Ectodermal cell (in vitro differentiated cells): ENCODE measurements at regions not wholly inside any gene's neighbourhood (a gene's known extent, or its start where the extent isn't known, plus 50 kb on each side); places are given as distances from the start of the nearest gene placed in this dataset.
"Not testable (repeated sequence)": the region's sequence is repeated elsewhere in the genome, so short reads cannot be mapped to it uniquely, and the experiment has no call there.

Experiments used
- H3K27ac ChIP-seq: 2 replicates; pipeline ENCODE4 v1.7.0; 2013; ENCODE audit warnings: mild to moderate bottlenecking, low read depth, low read length; ENCODE audit not compliant: insufficient read depth, poor library complexity, severe bottlenecking
- H3K27me3 ChIP-seq: 2 replicates; pipeline ENCODE4 v1.7.0; 2013; ENCODE audit warnings: mild to moderate bottlenecking, low read length; ENCODE audit not compliant: insufficient read depth, control insufficient read depth, poor library complexity, severe bottlenecking
- H3K36me3 ChIP-seq: one replicate; pipeline ENCODE4 v1.7.0; 2013; ENCODE audit warnings: low read length; ENCODE audit not compliant: control insufficient read depth, insufficient read depth
- H3K4me1 ChIP-seq: one replicate; pipeline ENCODE4 v1.7.0; 2013; ENCODE audit warnings: low read length; ENCODE audit not compliant: control insufficient read depth, insufficient read depth
- H3K4me3 ChIP-seq: 2 replicates; pipeline ENCODE4 v1.7.0; 2013; ENCODE audit warnings: low read depth, low read length, control low read depth; ENCODE audit not compliant: insufficient read depth
- H3K9me3 ChIP-seq: 2 replicates; pipeline ENCODE4 v1.7.0; 2013; ENCODE audit warnings: mild to moderate bottlenecking, low read length, moderate library complexity; ENCODE audit not compliant: control insufficient read depth
- WGBS, 2 experiments: methylation state at CpG; one replicate each; pipeline ENCODE4 v1.1.7; 2013; ENCODE audit warnings: missing lambda C conversion rate in 2 of 2; 5-methylcytosine and 5-hydroxymethylcytosine counted together

- no peak overlapping the region for H3K27ac ChIP-seq
- WGBS, 2 experiments: 95 to 100% methylated on average over 1 of the region's 1 CpG
- no peaks in the 10 kb centered on the region for H3K9me3 ChIP-seq
- H3K4me1 ChIP-seq: no peaks in the 10 kb centered on the region
- no peaks in the 10 kb centered on the region for H3K36me3 ChIP-seq
- no peaks in the 10 kb centered on the region for H3K27me3 ChIP-seq
- H3K4me3 ChIP-seq: no peak overlapping the region
These were observed 340.2 kb upstream of the DKK2 start for GRCh38 chr4:107376293-107376692.

- no peak overlapping the region for H3K27ac ChIP-seq
- no peaks in the 10 kb centered on the region for H3K9me3 ChIP-seq
These were observed 330.8 kb upstream of the DKK2 start for GRCh38 chr4:107366900-107367299.

GRCh38 chr4:107366016-107366735, 330.1 kb upstream of the DKK2 start:
- Histone ChIP-seq H3K27me3 (no peaks in the 10 kb centered on the region), H3K36me3 (no peaks in the 10 kb centered on the region), H3K4me1 (peaks cover 19% of the 10 kb centered on the region), H3K27ac (peak overlapping the region; percentile 53), H3K9me3 (no peaks in the 10 kb centered on the region), H3K4me3 (no peak overlapping the region)
- 70 to 71% methylated on average over 4 to 5 of the region's 5 CpGs for WGBS, 2 experiments

More at GRCh38 chr4:107366900-107367299, 330.8 kb upstream of the DKK2 start:
- Histone ChIP-seq H3K27me3 (no peaks in the 10 kb centered on the region), H3K4me3 (no peak overlapping the region), H3K36me3 (no peaks in the 10 kb centered on the region), H3K4me1 (peaks cover 19% of the 10 kb centered on the region)

- H3K36me3 ChIP-seq: no peaks in the 10 kb centered on the region
- no peaks in the 10 kb centered on the region for H3K9me3 ChIP-seq
- H3K27ac ChIP-seq: no peak overlapping the region
- H3K4me1 ChIP-seq: peaks cover 19% of the 10 kb centered on the region
- H3K27me3 ChIP-seq: no peaks in the 10 kb centered on the region
- no peak overlapping the region for H3K4me3 ChIP-seq
- 68 to 70% methylated on average over 2 of the region's 2 CpGs for WGBS, 2 experiments
These were observed 327.0 kb upstream of the DKK2 start for GRCh38 chr4:107363125-107363524.

GRCh38 chr4:107359208-107359607, 323.1 kb upstream of the DKK2 start:
- H3K27me3 ChIP-seq: no peaks in the 10 kb centered on the region
- no peaks in the 10 kb centered on the region for H3K36me3 ChIP-seq
- no peaks in the 10 kb centered on the region for H3K4me1 ChIP-seq
- no peak overlapping the region for H3K4me3 ChIP-seq
- 92% methylated on average over 1 of the region's 1 CpG for WGBS, 2 experiments
- no peaks in the 10 kb centered on the region for H3K9me3 ChIP-seq
- H3K27ac ChIP-seq: no peak overlapping the region

GRCh38 chr4:107354304-107354703, 318.2 kb upstream of the DKK2 start:
- H3K27ac ChIP-seq, H3K4me3 ChIP-seq, H3K4me1 ChIP-seq, H3K36me3 ChIP-seq, H3K27me3 ChIP-seq, H3K9me3 ChIP-seq: not testable (repeated sequence)
- 74 to 75% methylated on average over 11 of the region's 11 CpGs for WGBS, 2 experiments

- Histone ChIP-seq H3K4me3 (no peak overlapping the region), H3K27me3 (no peaks in the 10 kb centered on the region), H3K4me1 (peaks cover 12% of the 10 kb centered on the region), H3K9me3 (no peaks in the 10 kb centered on the region), H3K27ac (no peak overlapping the region), H3K36me3 (no peaks in the 10 kb centered on the region)
These were observed 315.1 kb upstream of the DKK2 start for GRCh38 chr4:107351196-107351595.

GRCh38 chr4:107349732-107350131, 313.6 kb upstream of the DKK2 start:
- Histone ChIP-seq H3K27ac (no peak overlapping the region), H3K27me3 (no peaks in the 10 kb centered on the region), H3K9me3 (no peaks in the 10 kb centered on the region), H3K4me3 (no peak overlapping the region), H3K4me1 (peaks cover 12% of the 10 kb centered on the region), H3K36me3 (no peaks in the 10 kb centered on the region)

- Histone ChIP-seq H3K9me3 (no peaks in the 10 kb centered on the region), H3K4me3 (no peak overlapping the region), H3K36me3 (no peaks in the 10 kb centered on the region), H3K4me1 (peaks cover 12% of the 10 kb centered on the region), H3K27me3 (no peaks in the 10 kb centered on the region), H3K27ac (peak overlapping the region; percentile 36)
- 10 to 26% methylated on average over 1 of the region's 1 CpG for WGBS, 2 experiments
These were observed 313.2 kb upstream of the DKK2 start for GRCh38 chr4:107349266-107349665.

- WGBS, 2 experiments: 91 to 92% methylated on average over 6 of the region's 6 CpGs
These were observed 312.3 kb upstream of the DKK2 start for GRCh38 chr4:107348188-107349050.

More at GRCh38 chr4:107348188-107349050, 312.3 kb upstream of the DKK2 start:
- Histone ChIP-seq H3K36me3 (no peaks in the 10 kb centered on the region), H3K4me1 (peaks cover 12% of the 10 kb centered on the region), H3K9me3 (no peaks in the 10 kb centered on the region), H3K27ac (no peak overlapping the region), H3K27me3 (no peaks in the 10 kb centered on the region), H3K4me3 (no peak overlapping the region)
